ENCODE measurements at regions not wholly inside any gene's neighbourhood (a gene's known extent, or its start where the extent isn't known, plus 50 kb on each side); places are given as distances from the start of the nearest gene placed in this dataset.

GRCh38 chr12:53804429-53804828 lies 52.6 kb upstream of the CISTR start:
- no TSS peak for BruUV-seq (replicated peaks)
- H3K9me1 ChIP-seq (replicated peaks; ENCODE audit: control insufficient read depth, extremely low read depth, insufficient read depth, low read length): no peaks in the 10 kb centered on the region
- CTCF ChIA-PET: no interaction called here
- dilution Hi-C loops (cut with MboI; ENCODE audit: extremely low pct_ligation_motif_present, low sequenced_read_pairs): no loop called here
- no peaks in the 10 kb centered on the region for H4K20me1 ChIP-seq (replicated peaks; ENCODE audit: control insufficient read depth, extremely low read depth, insufficient read depth, low read length)
- no peaks in the 10 kb centered on the region for H3K9me3 ChIP-seq (replicated peaks; ENCODE audit: control insufficient read depth, insufficient read depth, low read length)
- no peaks in the 10 kb centered on the region for H3K79me2 ChIP-seq (ENCODE audit: control insufficient read depth, insufficient read depth, low read length)
- intact Hi-C loops (cut with micrococcal nuclease): no loop called here
- no peak for TF ChIP-seq FOS (IDR thresholded peaks at IDR 0.05; ENCODE audit: borderline replicate concordance, insufficient read depth, low read length)
- no peak for FAIRE-seq
- H3K27me3 ChIP-seq (ENCODE audit: control insufficient read depth in 2 of 2, insufficient read depth in 2 of 2, low read length in 2 of 2): peaks cover 26 to 29% of the 10 kb centered on the region in 2 experiments
- H3K36me3 ChIP-seq (ENCODE audit: control insufficient read depth in 2 of 2, extremely low read depth in 1 of 2, insufficient read depth in 2 of 2, low read length in 2 of 2): no peaks in the 10 kb centered on the region
- H2AFZ ChIP-seq (ENCODE audit: low read depth, low read length): no peak overlapping the region
- no peak overlapping the region for H3K4me3 ChIP-seq (replicated peaks in 1 of 3; ENCODE audit: insufficient read depth in 1 of 3, low read depth in 1 of 3, low read length in 3 of 3)
- POLR2A ChIA-PET: no interaction called here
- no peak overlapping the region for H3K9ac ChIP-seq (replicated peaks; ENCODE audit: extremely low read depth, insufficient read depth, low read length)
- H3K4me1 ChIP-seq (ENCODE audit: control insufficient read depth, extremely low read depth, insufficient read depth, low read length): no peaks in the 10 kb centered on the region
- no peak for DNase-seq (ENCODE audit: low read depth, low spot score)
- H3K4me2 ChIP-seq (ENCODE audit: insufficient read depth, low read length): no peak overlapping the region
- H3K27ac ChIP-seq (ENCODE audit: insufficient read depth, low read depth, low read length): no peak overlapping the region

- Histone ChIP-seq H3K9me3 (replicated peaks; ENCODE audit: control insufficient read depth, insufficient read depth, low read length) (no peaks in the 10 kb centered on the region), H3K79me2 (ENCODE audit: control insufficient read depth, insufficient read depth, low read length) (no peaks in the 10 kb centered on the region), H3K9me1 (replicated peaks; ENCODE audit: control insufficient read depth, extremely low read depth, insufficient read depth, low read length) (no peaks in the 10 kb centered on the region), H3K27ac (ENCODE audit: insufficient read depth, low read depth, low read length) (no peak overlapping the region), H3K4me2 (ENCODE audit: insufficient read depth, low read length) (no peak overlapping the region), H3K9ac (replicated peaks; ENCODE audit: extremely low read depth, insufficient read depth, low read length) (no peak overlapping the region), H3K36me3 (ENCODE audit: control insufficient read depth in 2 of 2, extremely low read depth in 1 of 2, insufficient read depth in 2 of 2, low read length in 2 of 2) (no peaks in the 10 kb centered on the region), H4K20me1 (replicated peaks; ENCODE audit: control insufficient read depth, extremely low read depth, insufficient read depth, low read length) (no peaks in the 10 kb centered on the region), H3K4me3 (replicated peaks in 1 of 3; ENCODE audit: insufficient read depth in 1 of 3, low read depth in 1 of 3, low read length in 3 of 3) (no peak overlapping the region), H3K4me1 (ENCODE audit: control insufficient read depth, extremely low read depth, insufficient read depth, low read length) (no peaks in the 10 kb centered on the region), H3K27me3 (ENCODE audit: control insufficient read depth in 2 of 2, insufficient read depth in 2 of 2, low read length in 2 of 2) (peaks cover 29 to 30% of the 10 kb centered on the region in 2 experiments), H2AFZ (ENCODE audit: low read depth, low read length) (no peak overlapping the region)
- FAIRE-seq: no peak
- BruUV-seq (replicated peaks): no TSS peak
- ChIA-PET CTCF (no interaction called here), POLR2A (no interaction called here)
- no peak for DNase-seq (ENCODE audit: low read depth, low spot score)
- dilution Hi-C loops (cut with MboI; ENCODE audit: extremely low pct_ligation_motif_present, low sequenced_read_pairs) (no loop called here), intact Hi-C loops (cut with micrococcal nuclease) (no loop called here)
- TF ChIP-seq MYC (IDR thresholded peaks at IDR 0.05; ENCODE audit: low read depth, low read length): no peak
- TF ChIP-seq CTCF (IDR thresholded peaks at IDR 0.05; ENCODE audit: extremely low read depth in 1 of 2, insufficient read depth in 1 of 2, low read depth in 1 of 2, low read length in 2 of 2): no peak
- no peak for TF ChIP-seq FOS (IDR thresholded peaks at IDR 0.05; ENCODE audit: borderline replicate concordance, insufficient read depth, low read length)
- TF ChIP-seq GATA2 (IDR thresholded peaks at IDR 0.05; ENCODE audit: insufficient read depth, insufficient read length, low read depth, low read length): no peak
- no peak for TF ChIP-seq JUN (IDR thresholded peaks at IDR 0.05; ENCODE audit: borderline replicate concordance, insufficient read depth, insufficient read length, low read depth)
- no peak for TF ChIP-seq EZH2 (IDR thresholded peaks at IDR 0.05; ENCODE audit: borderline replicate concordance, low read depth, low read length, severe bottlenecking)
- no peak for TF ChIP-seq MAX (IDR thresholded peaks at IDR 0.05; ENCODE audit: insufficient read depth, insufficient read length)
- TF ChIP-seq POLR2AphosphoS5 (IDR thresholded peaks at IDR 0.05; ENCODE audit: insufficient read depth, low read depth, low read length): no peak
- TF ChIP-seq POLR2A (IDR thresholded peaks at IDR 0.05; ENCODE audit: low read depth, low read length): no peak
Measured at GRCh38 chr12:53805067-53805466, 53.3 kb upstream of the CISTR start.
